ENCODE measurements at regions not wholly inside any gene's neighbourhood (a gene's known extent, or its start where the extent isn't known, plus 50 kb on each side); places are given as distances from the start of the nearest gene placed in this dataset.

DNA sequence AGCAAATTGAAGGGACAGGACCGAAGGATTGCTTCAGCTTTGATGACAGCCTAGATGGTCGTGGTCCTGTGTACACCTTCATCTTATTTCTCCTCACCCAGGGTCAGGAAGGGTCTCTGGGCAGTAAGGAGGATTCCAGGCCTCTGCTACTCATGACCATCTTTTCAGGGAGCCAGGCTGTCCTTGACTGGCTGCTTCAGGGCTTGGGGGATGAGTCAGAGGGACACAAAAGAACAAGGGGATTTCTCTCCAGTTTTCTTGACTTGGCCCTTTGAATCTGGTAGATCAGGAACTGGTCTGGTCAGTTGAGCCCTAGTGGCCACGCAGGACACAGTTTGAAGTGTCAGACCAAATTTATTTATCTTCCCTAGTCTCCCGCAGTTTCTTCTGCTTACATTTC, 402.1 kb upstream of the CHD6 start:
- TF ChIP-seq CTCF (IDR thresholded peaks at IDR 0.05; ENCODE audit: insufficient read depth, low read depth, low read length) (no peak), EZH2 (IDR thresholded peaks at IDR 0.05; ENCODE audit: insufficient read depth, low read length) (no peak)
